ENCODE measurements at regions not wholly inside any gene's neighbourhood (a gene's known extent, or its start where the extent isn't known, plus 50 kb on each side); places are given as distances from the start of the nearest gene placed in this dataset.

- H3K4me1 ChIP-seq (ENCODE audit: control insufficient read depth in 4 of 4, insufficient read depth in 4 of 4, low read length in 3 of 4) = peaks cover 2 to 33% (median 24%) of the 10 kb centered on the region in 4 donors
- H3K9me3 ChIP-seq (ENCODE audit: control insufficient read depth in 4 of 4, low read length in 3 of 4) = no peaks in the 10 kb centered on the region
- no peaks in the 10 kb centered on the region for H3K27me3 ChIP-seq (ENCODE audit: control insufficient read depth in 4 of 4, insufficient read depth in 4 of 4, low read length in 3 of 4)
- H3K9ac ChIP-seq (ENCODE audit: low read depth in 1 of 2, low read length in 2 of 2) = no peak overlapping the region
- 65% methylated on average over 3 of the region's 3 CpGs for WGBS
- TF ChIP-seq RAD21 (IDR thresholded peaks at IDR 0.05) = no peak
- no peak for TF ChIP-seq YY1 (IDR thresholded peaks at IDR 0.05)
- no peak for TF ChIP-seq EGR1 (IDR thresholded peaks at IDR 0.05; ENCODE audit: low read depth in 2 of 2)
- DNase-seq (ENCODE audit: low spot score) = no peak
- no peak overlapping the region for H3K27ac ChIP-seq (ENCODE audit: low read depth in 1 of 2, low read length in 2 of 2)
- no peak overlapping the region for H3K4me3 ChIP-seq (ENCODE audit: low read depth in 1 of 3, low read length in 3 of 3)
- no peaks in the 10 kb centered on the region for H3K36me3 ChIP-seq (ENCODE audit: control insufficient read depth in 4 of 4, insufficient read depth in 3 of 4, low read depth in 1 of 4, low read length in 3 of 4)
Measured at GRCh38 chr1:60832367-60832766, 250.0 kb upstream of the NFIA start.

DNA sequence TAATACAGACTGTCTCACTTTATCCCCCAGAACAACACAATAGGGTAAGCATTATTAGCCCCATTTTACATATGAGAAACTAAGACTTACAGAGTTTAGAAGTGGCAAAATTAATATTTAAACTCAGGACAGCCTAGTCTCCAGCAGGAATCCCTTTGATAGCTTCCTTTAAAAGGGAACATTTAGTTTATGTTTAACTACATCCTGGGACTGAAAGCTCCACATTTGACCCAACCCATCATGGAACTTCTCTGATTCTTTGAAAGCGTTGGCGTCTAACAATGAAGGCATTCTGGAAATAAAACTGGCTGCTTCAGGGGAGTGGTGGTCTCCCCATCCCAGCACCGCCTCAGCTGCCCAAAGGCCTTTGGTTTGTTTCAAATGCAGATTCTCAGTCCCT is 250.6 kb upstream of the NFIA start:
- no peaks in the 10 kb centered on the region for H3K36me3 ChIP-seq (ENCODE audit: control insufficient read depth in 4 of 4, insufficient read depth in 3 of 4, low read depth in 1 of 4, low read length in 3 of 4)
- H3K27me3 ChIP-seq (ENCODE audit: control insufficient read depth in 4 of 4, insufficient read depth in 4 of 4, low read length in 3 of 4) = no peaks in the 10 kb centered on the region
- DNase-seq (ENCODE audit: low spot score) = no peak
- H3K4me1 ChIP-seq (ENCODE audit: control insufficient read depth in 4 of 4, insufficient read depth in 4 of 4, low read length in 3 of 4) = peaks cover 2 to 33% (median 24%) of the 10 kb centered on the region in 4 donors
- no peak overlapping the region for H3K27ac ChIP-seq (ENCODE audit: low read depth in 1 of 2, low read length in 2 of 2)
- TF ChIP-seq, protein P1, sequence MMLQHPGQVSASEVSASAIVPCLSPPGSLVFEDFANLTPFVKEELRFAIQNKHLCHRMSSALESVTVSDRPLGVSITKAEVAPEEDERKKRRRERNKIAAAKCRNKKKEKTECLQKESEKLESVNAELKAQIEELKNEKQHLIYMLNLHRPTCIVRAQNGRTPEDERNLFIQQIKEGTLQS (IDR thresholded peaks at IDR 0.05) = no peak
- TF ChIP-seq HNF4A (conservative IDR thresholded peaks at IDR 0.05) (peak in 1 of 2 donors; percentile 39), RXRA (IDR thresholded peaks at IDR 0.05) (peak; percentile 47 to 61), REST (IDR thresholded peaks at IDR 0.05) (peak; percentile 21), YY1 (IDR thresholded peaks at IDR 0.05) (peak; percentile 29), JUND (IDR thresholded peaks at IDR 0.05) (no peak), GABPA (IDR thresholded peaks at IDR 0.05 in 1 of 2, conservative IDR thresholded peaks at IDR 0.05 in 1 of 2) (no peak), RAD21 (IDR thresholded peaks at IDR 0.05) (peak in 1 of 2 donors; percentile 20)
- TF ChIP-seq, protein P2, sequence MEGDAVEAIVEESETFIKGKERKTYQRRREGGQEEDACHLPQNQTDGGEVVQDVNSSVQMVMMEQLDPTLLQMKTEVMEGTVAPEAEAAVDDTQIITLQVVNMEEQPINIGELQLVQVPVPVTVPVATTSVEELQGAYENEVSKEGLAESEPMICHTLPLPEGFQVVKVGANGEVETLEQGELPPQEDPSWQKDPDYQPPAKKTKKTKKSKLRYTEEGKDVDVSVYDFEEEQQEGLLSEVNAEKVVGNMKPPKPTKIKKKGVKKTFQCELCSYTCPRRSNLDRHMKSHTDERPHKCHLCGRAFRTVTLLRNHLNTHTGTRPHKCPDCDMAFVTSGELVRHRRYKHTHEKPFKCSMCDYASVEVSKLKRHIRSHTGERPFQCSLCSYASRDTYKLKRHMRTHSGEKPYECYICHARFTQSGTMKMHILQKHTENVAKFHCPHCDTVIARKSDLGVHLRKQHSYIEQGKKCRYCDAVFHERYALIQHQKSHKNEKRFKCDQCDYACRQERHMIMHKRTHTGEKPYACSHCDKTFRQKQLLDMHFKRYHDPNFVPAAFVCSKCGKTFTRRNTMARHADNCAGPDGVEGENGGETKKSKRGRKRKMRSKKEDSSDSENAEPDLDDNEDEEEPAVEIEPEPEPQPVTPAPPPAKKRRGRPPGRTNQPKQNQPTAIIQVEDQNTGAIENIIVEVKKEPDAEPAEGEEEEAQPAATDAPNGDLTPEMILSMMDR (IDR thresholded peaks at IDR 0.05; ENCODE audit: low read depth, low read length, missing input control) = no peak
- H3K9ac ChIP-seq (ENCODE audit: low read depth in 1 of 2, low read length in 2 of 2) = no peak overlapping the region
- no peak overlapping the region for H3K4me3 ChIP-seq (ENCODE audit: low read depth in 1 of 3, low read length in 3 of 3)
- H3K9me3 ChIP-seq (ENCODE audit: control insufficient read depth in 4 of 4, low read length in 3 of 4) = no peaks in the 10 kb centered on the region
- WGBS = 59% methylated on average over 3 of the region's 3 CpGs

- no peaks in the 10 kb centered on the region for H3K27me3 ChIP-seq (ENCODE audit: control insufficient read depth in 4 of 4, insufficient read depth in 4 of 4, low read length in 3 of 4)
- H3K36me3 ChIP-seq (ENCODE audit: control insufficient read depth in 4 of 4, insufficient read depth in 3 of 4, low read depth in 1 of 4, low read length in 3 of 4) = no peaks in the 10 kb centered on the region
- no peaks in the 10 kb centered on the region for H3K9me3 ChIP-seq (ENCODE audit: control insufficient read depth in 4 of 4, low read length in 3 of 4)
- WGBS = 42% methylated on average over 3 of the region's 3 CpGs
- no peak overlapping the region for H3K9ac ChIP-seq (ENCODE audit: low read depth in 1 of 2, low read length in 2 of 2)
- no peak overlapping the region for H3K27ac ChIP-seq (ENCODE audit: low read depth in 1 of 2, low read length in 2 of 2)
- no peak for DNase-seq (ENCODE audit: low spot score)
- peaks cover 2 to 33% (median 24%) of the 10 kb centered on the region in 4 donors for H3K4me1 ChIP-seq (ENCODE audit: control insufficient read depth in 4 of 4, insufficient read depth in 4 of 4, low read length in 3 of 4)
- no peak overlapping the region for H3K4me3 ChIP-seq (ENCODE audit: low read depth in 1 of 3, low read length in 3 of 3)
- TF ChIP-seq, protein P2 (IDR thresholded peaks at IDR 0.05; ENCODE audit: low read depth, low read length, missing input control) = peak; percentile 15
- TF ChIP-seq RXRA (IDR thresholded peaks at IDR 0.05) (peak; percentile 100), MAX (IDR thresholded peaks at IDR 0.05) (peak; percentile 93), HNF4A (conservative IDR thresholded peaks at IDR 0.05) (peak; percentile 92 to 97), EGR1 (IDR thresholded peaks at IDR 0.05; ENCODE audit: low read depth in 2 of 2) (peak; percentile 71 to 89), GABPA (IDR thresholded peaks at IDR 0.05 in 1 of 2, conservative IDR thresholded peaks at IDR 0.05 in 1 of 2) (peak in 1 of 2 donors; percentile 48), RAD21 (IDR thresholded peaks at IDR 0.05) (peak; percentile 65 to 76), HNF4G (IDR thresholded peaks at IDR 0.05) (peak; percentile 69), SP1 (IDR thresholded peaks at IDR 0.05) (peak; percentile 91), NR2F2 (IDR thresholded peaks at IDR 0.05) (peak; percentile 94), ZBTB33 (IDR thresholded peaks at IDR 0.05) (peak; percentile 86), JUND (IDR thresholded peaks at IDR 0.05) (peak; percentile 97 to 98), FOXA2 (IDR thresholded peaks at IDR 0.05) (peak; percentile 100), YY1 (IDR thresholded peaks at IDR 0.05) (peak; percentile 80)
- TF ChIP-seq, protein P1 (IDR thresholded peaks at IDR 0.05) = peak; percentile 83
Measured at GRCh38 chr1:60828944-60829343, 253.4 kb upstream of the NFIA start.
